ENCODE measurements at regions not wholly inside any gene's neighbourhood (a gene's known extent, or its start where the extent isn't known, plus 50 kb on each side); places are given as distances from the start of the nearest gene placed in this dataset.

DNA sequence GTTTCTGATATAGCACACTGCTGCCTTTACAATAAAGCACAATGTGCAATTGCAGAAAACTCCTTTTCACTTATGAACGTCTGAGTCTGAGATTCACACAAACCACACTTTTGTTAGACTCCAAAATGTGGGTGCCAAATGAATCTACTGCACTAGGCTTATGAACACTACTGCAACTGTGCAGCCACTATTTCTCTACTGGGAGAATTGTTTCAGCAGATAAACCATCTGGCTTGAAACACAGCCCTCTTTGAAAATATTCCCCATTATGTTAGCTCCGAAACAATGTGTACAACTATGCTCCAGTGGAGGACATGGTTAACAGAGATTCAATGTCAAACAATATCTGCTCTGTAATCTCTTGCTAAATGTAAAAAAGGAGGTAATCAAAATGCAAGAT lies 188.7 kb upstream of the ZEB2 start:
- peaks cover 55% of the 10 kb centered on the region for H3K4me1 Mint-ChIP-seq
- TF ChIP-seq, protein P1, sequence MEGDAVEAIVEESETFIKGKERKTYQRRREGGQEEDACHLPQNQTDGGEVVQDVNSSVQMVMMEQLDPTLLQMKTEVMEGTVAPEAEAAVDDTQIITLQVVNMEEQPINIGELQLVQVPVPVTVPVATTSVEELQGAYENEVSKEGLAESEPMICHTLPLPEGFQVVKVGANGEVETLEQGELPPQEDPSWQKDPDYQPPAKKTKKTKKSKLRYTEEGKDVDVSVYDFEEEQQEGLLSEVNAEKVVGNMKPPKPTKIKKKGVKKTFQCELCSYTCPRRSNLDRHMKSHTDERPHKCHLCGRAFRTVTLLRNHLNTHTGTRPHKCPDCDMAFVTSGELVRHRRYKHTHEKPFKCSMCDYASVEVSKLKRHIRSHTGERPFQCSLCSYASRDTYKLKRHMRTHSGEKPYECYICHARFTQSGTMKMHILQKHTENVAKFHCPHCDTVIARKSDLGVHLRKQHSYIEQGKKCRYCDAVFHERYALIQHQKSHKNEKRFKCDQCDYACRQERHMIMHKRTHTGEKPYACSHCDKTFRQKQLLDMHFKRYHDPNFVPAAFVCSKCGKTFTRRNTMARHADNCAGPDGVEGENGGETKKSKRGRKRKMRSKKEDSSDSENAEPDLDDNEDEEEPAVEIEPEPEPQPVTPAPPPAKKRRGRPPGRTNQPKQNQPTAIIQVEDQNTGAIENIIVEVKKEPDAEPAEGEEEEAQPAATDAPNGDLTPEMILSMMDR (IDR thresholded peaks at IDR 0.05; ENCODE audit: unreplicated experiment): no peak
- DNase-seq (ENCODE audit: low spot score in 2 of 2, unreplicated experiment in 2 of 2): no peak
- H3K4me3 Mint-ChIP-seq: no peak overlapping the region
- no peaks in the 10 kb centered on the region for H3K36me3 Mint-ChIP-seq
- H3K27me3 Mint-ChIP-seq (ENCODE audit: low read depth): no peaks in the 10 kb centered on the region
- H3K9me3 Mint-ChIP-seq: no peaks in the 10 kb centered on the region
- no peak overlapping the region for H3K27ac Mint-ChIP-seq

DNA sequence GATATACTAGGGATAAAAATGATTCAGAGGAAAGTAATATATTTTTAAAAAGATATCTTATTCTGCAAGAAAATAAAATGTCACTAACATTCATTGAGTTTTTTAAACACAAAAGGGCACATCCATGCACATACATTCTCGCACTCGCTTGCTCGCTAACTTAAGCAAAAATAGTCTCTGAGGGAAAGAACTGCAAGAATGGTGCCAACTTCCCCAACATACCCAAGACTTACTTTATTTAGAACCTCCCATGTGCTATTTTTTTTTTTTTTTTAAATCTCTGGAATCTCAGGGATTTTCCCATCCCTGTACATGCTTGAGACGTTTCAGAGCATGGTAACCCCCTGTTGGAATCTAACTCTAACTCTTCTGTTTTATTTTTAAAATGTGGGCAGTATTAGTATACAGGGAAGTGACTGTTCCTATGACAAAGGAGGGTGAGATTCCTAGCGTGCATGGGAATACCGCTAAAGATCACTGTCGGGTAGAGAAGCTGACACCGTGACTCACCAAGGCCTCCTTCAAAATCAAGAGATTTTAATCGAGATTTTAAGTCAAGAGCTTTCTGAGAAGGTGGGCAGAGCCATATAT lies 187.9 kb upstream of the ZEB2 start:
- TF ChIP-seq, protein P1 (IDR thresholded peaks at IDR 0.05; ENCODE audit: unreplicated experiment): no peak
- peaks cover 50% of the 10 kb centered on the region for H3K4me1 Mint-ChIP-seq
- H3K27me3 Mint-ChIP-seq (ENCODE audit: low read depth): no peaks in the 10 kb centered on the region
- no peak overlapping the region for H3K27ac Mint-ChIP-seq
- no peaks in the 10 kb centered on the region for H3K9me3 Mint-ChIP-seq
- H3K36me3 Mint-ChIP-seq: no peaks in the 10 kb centered on the region
- DNase-seq (ENCODE audit: low spot score in 2 of 2, unreplicated experiment in 2 of 2): no peak
- H3K4me3 Mint-ChIP-seq: no peak overlapping the region

DNA sequence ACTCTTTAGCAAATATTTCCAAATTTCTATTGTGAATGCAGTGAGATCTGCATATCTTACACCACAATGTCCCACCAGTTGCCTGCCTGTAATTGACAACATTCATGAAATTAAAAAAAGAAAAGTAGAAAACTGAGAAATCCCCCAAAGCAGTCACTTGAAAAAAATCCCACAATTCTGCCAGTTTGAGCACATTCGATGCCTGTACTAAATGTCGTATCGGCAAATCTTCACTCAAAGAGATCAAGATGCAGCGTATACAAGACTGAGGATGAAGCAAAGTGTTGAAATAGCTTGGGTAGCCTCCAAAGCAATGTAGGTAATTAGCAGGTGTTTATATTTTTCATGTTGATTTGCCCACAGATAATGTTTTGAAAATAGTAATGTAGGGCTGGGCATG lies 186.7 kb upstream of the ZEB2 start:
- DNase-seq (ENCODE audit: low spot score in 2 of 2, unreplicated experiment in 2 of 2): no peak
- no peaks in the 10 kb centered on the region for H3K36me3 Mint-ChIP-seq
- TF ChIP-seq, protein P1 (IDR thresholded peaks at IDR 0.05; ENCODE audit: unreplicated experiment): no peak
- H3K27me3 Mint-ChIP-seq (ENCODE audit: low read depth): no peaks in the 10 kb centered on the region
- no peaks in the 10 kb centered on the region for H3K9me3 Mint-ChIP-seq
- no peak overlapping the region for H3K4me3 Mint-ChIP-seq
- H3K4me1 Mint-ChIP-seq: peaks cover 38% of the 10 kb centered on the region
- H3K27ac Mint-ChIP-seq: no peak overlapping the region

DNA sequence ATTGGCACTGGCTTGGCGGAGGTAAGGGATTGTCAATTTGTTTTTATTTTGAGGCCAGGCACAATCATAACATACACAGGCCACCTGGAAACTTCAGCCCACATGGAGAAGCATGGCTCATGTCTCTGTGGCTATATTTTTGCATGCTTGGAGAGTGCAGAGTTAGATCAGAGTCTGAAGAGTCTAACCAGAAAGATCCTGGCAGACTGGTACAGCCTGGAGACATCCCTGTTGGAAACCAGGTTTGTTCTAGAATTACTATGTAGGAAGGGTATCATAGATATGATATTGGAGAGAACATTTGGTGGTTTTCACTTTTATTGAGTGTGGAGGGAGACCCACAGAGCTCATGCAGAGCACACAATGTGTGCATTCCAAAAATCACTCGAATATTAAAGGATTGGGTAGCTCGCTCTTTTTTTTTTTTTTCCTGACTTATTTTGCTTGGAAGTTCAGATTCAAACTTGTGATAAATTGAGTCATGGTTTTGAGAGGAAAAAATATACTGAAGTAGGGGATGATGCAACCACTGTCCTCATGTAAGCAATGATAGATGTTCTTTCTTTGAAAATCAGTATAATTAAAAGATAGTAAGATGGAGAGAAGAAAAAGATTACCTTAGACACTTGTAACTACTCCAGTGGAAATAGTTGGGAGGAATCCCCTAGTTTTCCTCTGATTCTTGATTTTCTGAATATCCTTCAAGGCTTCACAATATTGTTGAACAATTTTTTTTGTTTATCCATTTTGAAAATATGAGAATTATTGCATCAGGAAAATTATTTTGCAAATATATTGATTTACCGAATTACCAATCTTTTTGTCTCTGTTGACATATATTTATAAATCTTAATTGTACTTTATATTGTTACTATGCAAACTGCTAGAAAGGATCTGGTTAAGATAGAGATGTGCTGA lies 185.7 kb upstream of the ZEB2 start:
- TF ChIP-seq, protein P1 (IDR thresholded peaks at IDR 0.05; ENCODE audit: unreplicated experiment): no peak
- Mint-ChIP-seq H3K4me1 (peaks cover 29% of the 10 kb centered on the region), H3K27ac (no peak overlapping the region), H3K27me3 (ENCODE audit: low read depth) (no peaks in the 10 kb centered on the region), H3K9me3 (no peaks in the 10 kb centered on the region), H3K36me3 (no peaks in the 10 kb centered on the region), H3K4me3 (no peak overlapping the region)
- no peak for DNase-seq (ENCODE audit: low spot score in 2 of 2, unreplicated experiment in 2 of 2)

DNA sequence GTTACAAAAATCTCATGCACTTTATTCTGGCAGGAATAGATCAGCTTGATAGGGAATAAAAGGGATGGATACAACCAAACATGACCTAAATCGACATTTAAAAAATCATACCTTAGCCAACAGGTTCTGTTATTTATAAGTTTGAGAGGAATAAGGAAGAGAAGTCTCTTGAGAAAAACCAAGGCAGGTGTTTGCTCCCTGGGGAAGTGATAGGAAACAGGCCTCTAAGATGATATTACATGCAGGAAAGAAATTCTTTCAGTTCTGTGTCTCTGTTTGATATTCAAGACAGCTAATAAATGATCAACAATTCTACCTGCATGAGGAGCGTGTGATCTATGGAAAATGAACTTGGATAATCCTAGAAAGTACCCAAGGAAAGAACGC lies 184.8 kb upstream of the ZEB2 start:
- Mint-ChIP-seq H3K27me3 (ENCODE audit: low read depth) (no peaks in the 10 kb centered on the region), H3K36me3 (no peaks in the 10 kb centered on the region), H3K27ac (no peak overlapping the region), H3K4me1 (peaks cover 27% of the 10 kb centered on the region), H3K9me3 (peaks cover 9% of the 10 kb centered on the region), H3K4me3 (no peak overlapping the region)
- TF ChIP-seq, protein P1 (IDR thresholded peaks at IDR 0.05; ENCODE audit: unreplicated experiment): no peak
- DNase-seq (ENCODE audit: low spot score in 2 of 2, unreplicated experiment in 2 of 2): no peak

Data from mesothelial cell of epicardium (in vitro differentiated cells).